Hepatocyte (in vitro differentiated cells): ENCODE measurements at regions not wholly inside any gene's neighbourhood (a gene's known extent, or its start where the extent isn't known, plus 50 kb on each side); places are given as distances from the start of the nearest gene placed in this dataset.

Experiments used
- DNase-seq: peaks from one replicate; pipeline ENCODE4 v3.0.0-alpha.2; 2016; ENCODE audit warnings: low spot score
- H2AFZ ChIP-seq: fragments of 200-600 bp; sonication (generic); 2 replicates; pipeline ENCODE4 v1.6.0; 2016; ENCODE audit warnings: antibody characterized with exemption, mild to moderate bottlenecking
- H3K27ac ChIP-seq: fragments of 200-600 bp; sonication (generic); 2 replicates; pipeline ENCODE4 v1.5.1; 2016; ENCODE audit warnings: mild to moderate bottlenecking
- H3K27me3 ChIP-seq: fragments of 200-600 bp; sonication (generic); 2 replicates; pipeline ENCODE4 v1.6.1; 2016
- H3K36me3 ChIP-seq: fragments of 200-600 bp; sonication (generic); replicated peaks from 2 replicates; pipeline ENCODE4 v1.5.1; 2016; ENCODE audit warnings: low read depth; ENCODE audit not compliant: insufficient read depth
- H3K4me1 ChIP-seq: fragments of 200-600 bp; sonication (generic); 2 replicates; pipeline ENCODE4 v1.5.1; 2016; ENCODE audit warnings: mild to moderate bottlenecking, moderate library complexity; ENCODE audit not compliant: insufficient read depth
- H3K4me2 ChIP-seq: fragments of 200-600 bp; sonication (generic); 2 replicates; pipeline ENCODE4 v1.6.0; 2016
- H3K4me3 ChIP-seq: fragments of 200-600 bp; sonication (generic); 2 replicates; pipeline ENCODE4 v1.5.1; 2016; ENCODE audit warnings: mild to moderate bottlenecking
- H3K79me2 ChIP-seq: fragments of 200-600 bp; sonication (generic); 2 replicates; pipeline ENCODE4 v1.6.0; 2017; ENCODE audit warnings: mild to moderate bottlenecking
- H3K9me2 ChIP-seq: fragments of 200-600 bp; sonication (generic); replicated peaks from 2 replicates; pipeline ENCODE4 v1.6.0; 2017; ENCODE audit warnings: mild to moderate bottlenecking; ENCODE audit not compliant: insufficient read depth
- H3K9me3 ChIP-seq: fragments of 200-600 bp; sonication (generic); 2 replicates; pipeline ENCODE4 v1.5.1; 2016; ENCODE audit warnings: low read depth, mild to moderate bottlenecking
- H4K20me1 ChIP-seq: fragments of 200-600 bp; sonication (generic); 2 replicates; pipeline ENCODE4 v1.6.0; 2016; ENCODE audit warnings: mild to moderate bottlenecking; ENCODE audit not compliant: insufficient read depth, poor library complexity, severe bottlenecking
- CTCF ChIP-seq: fragments of 200-600 bp; sonication (generic); IDR thresholded peaks from 2 replicates; pipeline ENCODE4 v1.5.1; 2016; ENCODE audit warnings: antibody characterized with exemption, mild to moderate bottlenecking; ENCODE audit not compliant: poor library complexity
- EZH2 ChIP-seq: fragments of 200-600 bp; sonication (generic); IDR thresholded peaks from 2 replicates; pipeline ENCODE4 v1.6.1; 2016; ENCODE audit warnings: antibody characterized with exemption, mild to moderate bottlenecking, borderline replicate concordance
- EZH2phosphoT487 ChIP-seq: fragments of 200-600 bp; sonication (generic); IDR thresholded peaks from one replicate; pipeline ENCODE4 v1.6.1; 2018; ENCODE audit warnings: antibody characterized with exemption, mild to moderate bottlenecking, low read depth, moderate library complexity; ENCODE audit not compliant: unreplicated experiment, severe bottlenecking
- WGBS: methylation state at CpG from one replicate; pipeline ENCODE4 v1.1.6; 2016; ENCODE audit warnings: low lambda C conversion rate; ENCODE audit errors: missing lambda C conversion rate; 5-methylcytosine and 5-hydroxymethylcytosine counted together

DNA sequence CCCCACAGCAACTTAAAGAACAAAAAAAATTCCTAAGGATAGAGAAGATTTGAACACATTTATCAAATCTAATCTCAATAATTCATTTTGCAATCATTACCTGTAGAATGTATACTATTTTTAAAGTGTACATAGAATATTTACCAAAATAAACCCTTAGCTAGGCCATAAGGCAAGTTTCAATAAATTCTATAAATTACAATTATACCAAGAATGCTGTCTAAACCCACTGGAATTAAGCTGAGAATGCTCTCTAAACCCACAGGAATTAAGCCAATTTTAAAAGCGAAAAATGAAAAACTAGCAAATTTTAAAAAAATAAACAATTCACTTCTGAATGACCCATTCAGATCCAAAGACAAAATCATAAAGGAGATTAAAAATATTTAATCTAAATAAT lies 540.4 kb upstream of the NBEA start:
- DNase-seq: no peak
- H3K9me3 ChIP-seq: peaks cover 4% of the 10 kb centered on the region
- H3K4me3 ChIP-seq: no peak overlapping the region
- no peaks in the 10 kb centered on the region for H3K27me3 ChIP-seq
- no peak overlapping the region for H3K27ac ChIP-seq
- no peaks in the 10 kb centered on the region for H4K20me1 ChIP-seq
- H2AFZ ChIP-seq: no peak overlapping the region
- no peak overlapping the region for H3K4me2 ChIP-seq
- H3K9me2 ChIP-seq: no peaks in the 10 kb centered on the region
- H3K4me1 ChIP-seq: no peaks in the 10 kb centered on the region
- WGBS: 82% methylated on average over 1 of the region's 1 CpG
- no peaks in the 10 kb centered on the region for H3K79me2 ChIP-seq
- TF ChIP-seq EZH2 (no peak), EZH2phosphoT487 (no peak), CTCF (no peak)
- H3K36me3 ChIP-seq: no peaks in the 10 kb centered on the region

- no peak for TF ChIP-seq EZH2
- TF ChIP-seq EZH2phosphoT487: no peak
- TF ChIP-seq CTCF: no peak
- H2AFZ ChIP-seq: no peak overlapping the region
- no peaks in the 10 kb centered on the region for H3K9me3 ChIP-seq
- no peak for DNase-seq
- 90% methylated on average over 4 of the region's 4 CpGs for WGBS
- H3K27me3 ChIP-seq: no peaks in the 10 kb centered on the region
- no peaks in the 10 kb centered on the region for H3K36me3 ChIP-seq
- no peak overlapping the region for H3K4me2 ChIP-seq
- no peak overlapping the region for H3K4me3 ChIP-seq
- H3K79me2 ChIP-seq: no peaks in the 10 kb centered on the region
- H3K27ac ChIP-seq: no peak overlapping the region
- no peaks in the 10 kb centered on the region for H4K20me1 ChIP-seq
- no peaks in the 10 kb centered on the region for H3K9me2 ChIP-seq
- no peaks in the 10 kb centered on the region for H3K4me1 ChIP-seq
Measured at GRCh38 chr13:34405410-34406181, 536.5 kb upstream of the NBEA start.

- H3K27ac ChIP-seq: no peak overlapping the region
- 92% methylated on average over 2 of the region's 2 CpGs for WGBS
Measured at GRCh38 chr13:34408640-34409039, 533.4 kb upstream of the NBEA start.

More at GRCh38 chr13:34408640-34409039, 533.4 kb upstream of the NBEA start:
- no peaks in the 10 kb centered on the region for H3K36me3 ChIP-seq
- H3K4me3 ChIP-seq: no peak overlapping the region
- no peaks in the 10 kb centered on the region for H3K27me3 ChIP-seq
- no peaks in the 10 kb centered on the region for H4K20me1 ChIP-seq
- no peak overlapping the region for H3K4me2 ChIP-seq
- no peaks in the 10 kb centered on the region for H3K9me2 ChIP-seq
- TF ChIP-seq EZH2 (no peak), CTCF (no peak), EZH2phosphoT487 (no peak)
- DNase-seq: no peak
- no peaks in the 10 kb centered on the region for H3K9me3 ChIP-seq
- no peak overlapping the region for H2AFZ ChIP-seq
- H3K79me2 ChIP-seq: no peaks in the 10 kb centered on the region
- H3K4me1 ChIP-seq: no peaks in the 10 kb centered on the region
